ENCODE measurements at regions not wholly inside any gene's neighbourhood (a gene's known extent, or its start where the extent isn't known, plus 50 kb on each side); places are given as distances from the start of the nearest gene placed in this dataset.

DNA sequence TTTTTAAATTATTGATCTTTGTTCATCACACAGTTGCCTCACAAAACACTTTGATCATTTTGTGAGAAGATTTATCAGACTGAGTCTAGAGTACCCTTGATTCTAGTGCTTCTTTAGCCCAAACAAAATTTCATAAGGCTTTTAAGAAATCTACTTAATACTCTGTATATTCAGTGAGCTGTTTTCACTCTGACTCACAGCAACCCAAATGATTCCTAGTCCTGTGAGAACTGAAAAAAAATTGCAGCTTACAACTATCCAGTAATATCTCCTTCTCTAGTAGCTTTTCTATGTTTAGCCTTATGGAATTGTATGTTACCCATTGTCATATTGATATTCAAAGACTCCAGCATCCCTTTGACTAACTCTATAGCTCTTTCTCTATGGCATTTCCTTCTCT, 915.6 kb downstream of the AMY1C start:
- DNase-seq (ENCODE audit: low read depth in 1 of 2, low spot score in 1 of 2), result no peak
- no peak for TF ChIP-seq SPI1 (IDR thresholded peaks at IDR 0.05; ENCODE audit: borderline replicate concordance, low read depth)
- TF ChIP-seq GABPA (IDR thresholded peaks at IDR 0.05; ENCODE audit: low read depth), result no peak
- TF ChIP-seq, protein P1, sequence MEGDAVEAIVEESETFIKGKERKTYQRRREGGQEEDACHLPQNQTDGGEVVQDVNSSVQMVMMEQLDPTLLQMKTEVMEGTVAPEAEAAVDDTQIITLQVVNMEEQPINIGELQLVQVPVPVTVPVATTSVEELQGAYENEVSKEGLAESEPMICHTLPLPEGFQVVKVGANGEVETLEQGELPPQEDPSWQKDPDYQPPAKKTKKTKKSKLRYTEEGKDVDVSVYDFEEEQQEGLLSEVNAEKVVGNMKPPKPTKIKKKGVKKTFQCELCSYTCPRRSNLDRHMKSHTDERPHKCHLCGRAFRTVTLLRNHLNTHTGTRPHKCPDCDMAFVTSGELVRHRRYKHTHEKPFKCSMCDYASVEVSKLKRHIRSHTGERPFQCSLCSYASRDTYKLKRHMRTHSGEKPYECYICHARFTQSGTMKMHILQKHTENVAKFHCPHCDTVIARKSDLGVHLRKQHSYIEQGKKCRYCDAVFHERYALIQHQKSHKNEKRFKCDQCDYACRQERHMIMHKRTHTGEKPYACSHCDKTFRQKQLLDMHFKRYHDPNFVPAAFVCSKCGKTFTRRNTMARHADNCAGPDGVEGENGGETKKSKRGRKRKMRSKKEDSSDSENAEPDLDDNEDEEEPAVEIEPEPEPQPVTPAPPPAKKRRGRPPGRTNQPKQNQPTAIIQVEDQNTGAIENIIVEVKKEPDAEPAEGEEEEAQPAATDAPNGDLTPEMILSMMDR (IDR thresholded peaks at IDR 0.05; ENCODE audit: insufficient read depth, low read length), result no peak
- TF ChIP-seq POLR2AphosphoS5 (IDR thresholded peaks at IDR 0.05; ENCODE audit: low read depth), result no peak
- TF ChIP-seq, protein P2, sequence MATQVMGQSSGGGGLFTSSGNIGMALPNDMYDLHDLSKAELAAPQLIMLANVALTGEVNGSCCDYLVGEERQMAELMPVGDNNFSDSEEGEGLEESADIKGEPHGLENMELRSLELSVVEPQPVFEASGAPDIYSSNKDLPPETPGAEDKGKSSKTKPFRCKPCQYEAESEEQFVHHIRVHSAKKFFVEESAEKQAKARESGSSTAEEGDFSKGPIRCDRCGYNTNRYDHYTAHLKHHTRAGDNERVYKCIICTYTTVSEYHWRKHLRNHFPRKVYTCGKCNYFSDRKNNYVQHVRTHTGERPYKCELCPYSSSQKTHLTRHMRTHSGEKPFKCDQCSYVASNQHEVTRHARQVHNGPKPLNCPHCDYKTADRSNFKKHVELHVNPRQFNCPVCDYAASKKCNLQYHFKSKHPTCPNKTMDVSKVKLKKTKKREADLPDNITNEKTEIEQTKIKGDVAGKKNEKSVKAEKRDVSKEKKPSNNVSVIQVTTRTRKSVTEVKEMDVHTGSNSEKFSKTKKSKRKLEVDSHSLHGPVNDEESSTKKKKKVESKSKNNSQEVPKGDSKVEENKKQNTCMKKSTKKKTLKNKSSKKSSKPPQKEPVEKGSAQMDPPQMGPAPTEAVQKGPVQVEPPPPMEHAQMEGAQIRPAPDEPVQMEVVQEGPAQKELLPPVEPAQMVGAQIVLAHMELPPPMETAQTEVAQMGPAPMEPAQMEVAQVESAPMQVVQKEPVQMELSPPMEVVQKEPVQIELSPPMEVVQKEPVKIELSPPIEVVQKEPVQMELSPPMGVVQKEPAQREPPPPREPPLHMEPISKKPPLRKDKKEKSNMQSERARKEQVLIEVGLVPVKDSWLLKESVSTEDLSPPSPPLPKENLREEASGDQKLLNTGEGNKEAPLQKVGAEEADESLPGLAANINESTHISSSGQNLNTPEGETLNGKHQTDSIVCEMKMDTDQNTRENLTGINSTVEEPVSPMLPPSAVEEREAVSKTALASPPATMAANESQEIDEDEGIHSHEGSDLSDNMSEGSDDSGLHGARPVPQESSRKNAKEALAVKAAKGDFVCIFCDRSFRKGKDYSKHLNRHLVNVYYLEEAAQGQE (IDR thresholded peaks at IDR 0.05; ENCODE audit: insufficient replicate concordance, low read depth), result no peak
- Histone ChIP-seq H3K27me3 (ENCODE audit: insufficient read depth, poor library complexity, severe bottlenecking) (no peaks in the 10 kb centered on the region), H3K27ac (replicated peaks) (no peak overlapping the region), H3K4me3 (replicated peaks; ENCODE audit: insufficient read depth, low read length) (no peak overlapping the region)

DNA sequence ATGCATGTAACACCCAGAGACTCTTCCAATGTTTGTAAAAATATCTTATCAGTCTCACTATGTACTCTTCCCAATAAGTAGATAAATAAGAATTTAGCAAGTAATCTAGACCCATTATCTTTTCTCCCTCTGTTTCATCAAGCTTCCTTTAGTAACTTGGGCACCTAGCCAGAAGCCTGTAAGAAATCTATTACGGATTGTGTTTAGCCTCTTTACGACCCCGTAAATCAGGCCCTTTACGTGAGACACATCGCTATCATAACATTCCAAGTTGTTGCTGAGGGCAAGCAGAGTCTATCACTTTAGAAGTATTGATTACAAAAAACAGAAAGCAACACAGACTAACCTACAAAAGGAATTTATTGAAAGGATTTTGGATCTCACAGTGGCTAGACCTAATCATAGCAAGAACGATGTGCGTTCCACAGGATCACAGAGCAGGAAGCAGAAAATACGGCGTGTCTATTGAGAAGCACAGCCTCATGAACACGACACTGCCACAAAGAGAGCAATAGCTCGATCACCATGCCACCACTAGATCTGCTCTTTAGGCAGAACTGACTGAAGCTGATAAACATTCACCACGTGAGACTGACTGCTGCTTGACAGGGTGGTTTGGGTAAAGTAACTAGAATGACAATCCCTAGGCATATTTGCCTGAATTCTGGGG, 922.1 kb downstream of the AMY1C start:
- H3K27ac ChIP-seq (replicated peaks), result no peak overlapping the region
- TF ChIP-seq POLR2AphosphoS5 (IDR thresholded peaks at IDR 0.05; ENCODE audit: low read depth) (no peak), GABPA (IDR thresholded peaks at IDR 0.05; ENCODE audit: low read depth) (no peak), SPI1 (IDR thresholded peaks at IDR 0.05; ENCODE audit: borderline replicate concordance, low read depth) (no peak)
- TF ChIP-seq, protein P1 (IDR thresholded peaks at IDR 0.05; ENCODE audit: insufficient read depth, low read length), result no peak
- TF ChIP-seq, protein P2 (IDR thresholded peaks at IDR 0.05; ENCODE audit: insufficient replicate concordance, low read depth), result no peak
- H3K27me3 ChIP-seq (ENCODE audit: insufficient read depth, poor library complexity, severe bottlenecking), result no peaks in the 10 kb centered on the region
- DNase-seq (ENCODE audit: low read depth in 1 of 2, low spot score in 1 of 2), result no peak
- H3K4me3 ChIP-seq (replicated peaks; ENCODE audit: insufficient read depth, low read length), result no peak overlapping the region

DNA sequence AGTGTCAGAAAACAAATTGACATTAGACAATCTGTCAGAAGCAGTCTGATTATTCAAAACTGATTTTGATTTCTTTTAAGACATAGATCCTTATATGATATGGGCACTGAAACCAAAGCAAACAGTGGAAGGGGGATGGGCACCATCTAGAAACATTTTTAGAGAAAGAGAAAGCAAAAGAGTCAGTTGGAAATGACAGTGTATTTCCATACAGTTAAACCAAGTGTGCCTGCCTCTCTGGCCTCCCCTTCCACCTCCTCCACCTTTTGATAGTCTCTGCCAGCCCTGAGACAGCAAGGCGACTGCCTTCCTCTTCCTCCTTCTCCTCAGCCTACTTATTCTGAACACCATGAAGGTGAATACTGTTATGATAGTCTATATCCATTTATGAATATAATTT, 949.7 kb downstream of the AMY1C start:
- DNase-seq (ENCODE audit: low read depth in 1 of 2, low spot score in 1 of 2), result no peak
- no peak for TF ChIP-seq SPI1 (IDR thresholded peaks at IDR 0.05; ENCODE audit: borderline replicate concordance, low read depth)
- TF ChIP-seq, protein P2 (IDR thresholded peaks at IDR 0.05; ENCODE audit: insufficient replicate concordance, low read depth), result no peak
- no peak overlapping the region for H3K27ac ChIP-seq (replicated peaks)
- no peak overlapping the region for H3K4me3 ChIP-seq (replicated peaks; ENCODE audit: insufficient read depth, low read length)
- no peaks in the 10 kb centered on the region for H3K27me3 ChIP-seq (ENCODE audit: insufficient read depth, poor library complexity, severe bottlenecking)
